ENCODE measurements at regions not wholly inside any gene's neighbourhood (a gene's known extent, or its start where the extent isn't known, plus 50 kb on each side); places are given as distances from the start of the nearest gene placed in this dataset.

- Mint-ChIP-seq H3K9me3 (peaks cover 16% of the 10 kb centered on the region), H3K4me1 (ENCODE audit: low read depth) (no peaks in the 10 kb centered on the region), H3K27ac (no peak overlapping the region), H3K27me3 (ENCODE audit: low read depth) (peaks cover 3% of the 10 kb centered on the region), H3K4me3 (no peak overlapping the region), H3K36me3 (ENCODE audit: low read depth) (peaks cover 3% of the 10 kb centered on the region)
- no peak for DNase-seq
- CTCF ChIA-PET: interaction anchor here (1.6 kb wide), 1 partner anchor 14 kb away, joined by 7 read pairs; no protein-coding TSS in a partner anchor
- intact Hi-C loops (cut with micrococcal nuclease): no loop called here
Observed at GRCh38 chr1:67514300-67514699, 84.1 kb upstream of the SERBP1 start.

GRCh38 chr1:67514786-67515185 is 84.6 kb upstream of the SERBP1 start:
- no peak for DNase-seq
- no peak overlapping the region for H3K27ac Mint-ChIP-seq
- CTCF ChIA-PET: interaction anchor here (1.6 kb wide), 1 partner anchor 14 kb away, joined by 7 read pairs; no protein-coding TSS in a partner anchor
- no peak overlapping the region for H3K4me3 Mint-ChIP-seq
- H3K4me1 Mint-ChIP-seq (ENCODE audit: low read depth): no peaks in the 10 kb centered on the region
- intact Hi-C loops (cut with micrococcal nuclease): no loop called here
- H3K27me3 Mint-ChIP-seq (ENCODE audit: low read depth): peaks cover 3% of the 10 kb centered on the region
- H3K9me3 Mint-ChIP-seq: peaks cover 15% of the 10 kb centered on the region
- peaks cover 3% of the 10 kb centered on the region for H3K36me3 Mint-ChIP-seq (ENCODE audit: low read depth)

- H3K4me1 Mint-ChIP-seq (ENCODE audit: low read depth): no peaks in the 10 kb centered on the region
- peaks cover 3% of the 10 kb centered on the region for H3K36me3 Mint-ChIP-seq (ENCODE audit: low read depth)
- no peak for DNase-seq
- peaks cover 3% of the 10 kb centered on the region for H3K27me3 Mint-ChIP-seq (ENCODE audit: low read depth)
- H3K9me3 Mint-ChIP-seq: peaks cover 15% of the 10 kb centered on the region
- CTCF ChIA-PET: interaction anchor here (1.6 kb wide), 1 partner anchor 15 kb away, joined by 7 read pairs; no protein-coding TSS in a partner anchor
- H3K27ac Mint-ChIP-seq: no peak overlapping the region
- H3K4me3 Mint-ChIP-seq: no peak overlapping the region
- intact Hi-C loops (cut with micrococcal nuclease): no loop called here
Observed at GRCh38 chr1:67515324-67516080, 85.3 kb upstream of the SERBP1 start.

DNA sequence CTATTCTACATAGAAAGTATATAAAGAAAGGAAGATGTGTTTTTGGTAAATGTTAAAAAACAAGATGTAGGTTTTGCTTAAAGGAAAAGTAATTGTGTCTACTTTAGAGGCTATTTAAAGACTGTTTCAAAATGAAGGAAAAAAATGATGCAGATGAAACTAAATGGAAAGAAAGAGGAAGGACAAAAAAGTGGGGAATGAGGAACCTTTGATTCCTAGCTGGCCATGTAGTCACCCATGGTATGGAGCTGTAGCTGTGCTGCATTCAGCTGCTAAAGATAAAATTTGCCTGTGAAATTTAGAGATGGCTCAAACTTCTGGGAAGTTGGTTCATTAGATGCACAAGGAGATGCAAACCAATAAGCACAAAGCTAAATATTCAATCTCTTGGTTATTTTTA is 86.8 kb upstream of the SERBP1 start:
- CTCF ChIA-PET: interaction anchor here (0.7 to 1.1 kb wide), 3 partner anchors 18 to 243 kb away, joined by 3 to 6 read pairs (median 3); no protein-coding TSS in a partner anchor
- Mint-ChIP-seq H3K27ac (no peak overlapping the region), H3K4me1 (ENCODE audit: low read depth) (no peaks in the 10 kb centered on the region), H3K27me3 (ENCODE audit: low read depth) (peaks cover 3% of the 10 kb centered on the region), H3K9me3 (peaks cover 15% of the 10 kb centered on the region), H3K4me3 (no peak overlapping the region), H3K36me3 (ENCODE audit: low read depth) (peaks cover 3% of the 10 kb centered on the region)
- intact Hi-C loops (cut with micrococcal nuclease): no loop called here
- DNase-seq: no peak

- intact Hi-C loops (cut with micrococcal nuclease): no loop called here
- CTCF ChIA-PET: interaction anchor here (1.5 kb wide), 1 partner anchor 13 kb away, joined by 5 read pairs; no protein-coding TSS in a partner anchor
- Mint-ChIP-seq H3K4me1 (ENCODE audit: low read depth) (no peaks in the 10 kb centered on the region), H3K4me3 (no peak overlapping the region), H3K27ac (no peak overlapping the region), H3K27me3 (ENCODE audit: low read depth) (peaks cover 3% of the 10 kb centered on the region), H3K36me3 (ENCODE audit: low read depth) (no peaks in the 10 kb centered on the region), H3K9me3 (peaks cover 4% of the 10 kb centered on the region)
- no peak for DNase-seq
Observed at GRCh38 chr1:67522001-67522441, 91.8 kb upstream of the SERBP1 start.

DNA sequence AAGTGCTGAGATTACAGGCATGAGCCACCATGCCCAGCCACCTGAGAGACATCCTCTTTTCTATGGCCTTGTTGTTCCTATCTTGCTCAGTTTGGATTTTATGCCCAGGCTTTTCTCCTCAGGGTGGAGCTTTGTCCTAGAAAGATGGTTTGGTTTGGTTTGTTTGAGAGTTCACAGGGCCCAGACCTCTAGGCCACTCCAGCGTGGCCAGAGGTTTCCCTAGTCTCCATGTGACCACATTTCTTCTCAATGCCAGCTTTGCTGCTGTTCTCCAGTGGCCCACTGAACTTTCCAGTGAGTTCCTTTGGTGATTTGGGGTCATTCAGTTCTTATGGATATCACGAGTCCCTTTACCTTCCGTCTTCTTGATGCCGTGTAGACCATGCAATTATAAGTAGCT is 92.6 kb upstream of the SERBP1 start:
- H3K27me3 Mint-ChIP-seq (ENCODE audit: low read depth): peaks cover 6% of the 10 kb centered on the region
- CTCF ChIA-PET: interaction anchor here (0.8 to 1.5 kb wide), 3 partner anchors 12 to 237 kb away, joined by 3 to 5 read pairs (median 5); no protein-coding TSS in a partner anchor
- peaks cover 4% of the 10 kb centered on the region for H3K9me3 Mint-ChIP-seq
- no peak overlapping the region for H3K4me3 Mint-ChIP-seq
- no peaks in the 10 kb centered on the region for H3K36me3 Mint-ChIP-seq (ENCODE audit: low read depth)
- no peak for DNase-seq
- no peaks in the 10 kb centered on the region for H3K4me1 Mint-ChIP-seq (ENCODE audit: low read depth)
- no peak overlapping the region for H3K27ac Mint-ChIP-seq
- intact Hi-C loops (cut with micrococcal nuclease): no loop called here

GRCh38 chr1:67524143-67525052 is 94.2 kb upstream of the SERBP1 start:
- peaks cover 6% of the 10 kb centered on the region for H3K27me3 Mint-ChIP-seq (ENCODE audit: low read depth)
- CTCF ChIA-PET: interaction anchor here (0.6 to 2.6 kb wide), 6 partner anchors 8 to 403 kb away, joined by 3 to 13 read pairs (median 4); no protein-coding TSS in a partner anchor
- intact Hi-C loops (cut with micrococcal nuclease): no loop called here

GRCh38 chr1:67525053-67525760 is 95.0 kb upstream of the SERBP1 start:
- intact Hi-C loops (cut with micrococcal nuclease): no loop called here
- no peak for DNase-seq
- CTCF ChIA-PET: interaction anchor here (0.6 to 2.6 kb wide), 6 partner anchors 25 to 402 kb away, joined by 3 to 13 read pairs (median 5); no protein-coding TSS in a partner anchor
- Mint-ChIP-seq H3K9me3 (no peaks in the 10 kb centered on the region), H3K36me3 (ENCODE audit: low read depth) (no peaks in the 10 kb centered on the region), H3K27me3 (ENCODE audit: low read depth) (peaks cover 6% of the 10 kb centered on the region), H3K4me3 (no peak overlapping the region), H3K4me1 (ENCODE audit: low read depth) (no peaks in the 10 kb centered on the region), H3K27ac (no peak overlapping the region)

More at GRCh38 chr1:67524143-67525052, 94.2 kb upstream of the SERBP1 start:
- H3K4me1 Mint-ChIP-seq (ENCODE audit: low read depth): no peaks in the 10 kb centered on the region
- H3K27ac Mint-ChIP-seq: no peak overlapping the region
- no peak for DNase-seq
- H3K9me3 Mint-ChIP-seq: no peaks in the 10 kb centered on the region
- H3K4me3 Mint-ChIP-seq: no peak overlapping the region
- no peaks in the 10 kb centered on the region for H3K36me3 Mint-ChIP-seq (ENCODE audit: low read depth)

DNA sequence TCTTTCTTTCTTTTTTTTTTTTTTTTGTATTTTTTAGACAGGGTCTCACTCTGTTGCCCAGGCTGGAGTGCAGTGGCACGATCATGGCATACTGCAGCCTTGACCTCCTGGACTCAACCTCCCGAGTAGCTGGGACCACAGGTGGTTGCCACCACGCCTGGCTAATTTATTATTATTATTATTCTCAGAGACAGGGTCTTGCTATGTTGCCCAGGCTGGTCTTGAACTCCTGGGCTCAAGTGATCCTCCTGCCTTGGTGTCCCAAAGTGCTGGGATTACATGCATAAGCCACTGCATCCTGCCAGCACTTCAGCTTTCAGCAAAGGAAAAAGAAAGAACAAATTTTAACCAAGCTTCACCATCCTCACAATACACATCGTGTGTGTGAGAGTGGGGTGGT is 97.9 kb upstream of the SERBP1 start:
- H3K9me3 Mint-ChIP-seq: peaks cover 6% of the 10 kb centered on the region
- DNase-seq: no peak
- no peaks in the 10 kb centered on the region for H3K36me3 Mint-ChIP-seq (ENCODE audit: low read depth)
- peaks cover 6% of the 10 kb centered on the region for H3K27me3 Mint-ChIP-seq (ENCODE audit: low read depth)
- CTCF ChIA-PET: interaction anchor here (1.4 kb wide), 1 partner anchor 232 kb away, joined by 5 read pairs; no protein-coding TSS in a partner anchor
- no peak overlapping the region for H3K4me3 Mint-ChIP-seq
- intact Hi-C loops (cut with micrococcal nuclease): no loop called here
- H3K27ac Mint-ChIP-seq: no peak overlapping the region
- H3K4me1 Mint-ChIP-seq (ENCODE audit: low read depth): no peaks in the 10 kb centered on the region

DNA sequence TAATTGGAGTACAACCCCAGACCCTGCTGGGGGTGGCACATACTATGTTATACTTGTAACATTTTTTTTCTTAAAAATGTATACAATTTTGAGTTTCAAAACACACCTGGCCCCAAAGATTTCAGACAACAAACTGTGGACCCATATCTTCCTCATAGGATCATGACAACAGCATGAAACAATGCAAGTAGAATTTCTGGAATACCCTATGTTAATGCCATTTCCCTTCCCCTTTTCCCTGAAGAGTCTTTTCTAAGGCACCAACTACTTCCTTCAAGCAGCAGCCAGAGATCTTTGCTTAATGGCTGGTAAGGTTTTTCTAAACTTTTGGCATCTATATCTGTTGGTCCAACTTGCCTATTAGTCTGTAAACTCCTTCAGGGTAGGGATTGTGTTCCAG is 99.9 kb upstream of the SERBP1 start:
- Mint-ChIP-seq H3K36me3 (ENCODE audit: low read depth) (no peaks in the 10 kb centered on the region), H3K9me3 (peaks cover 6% of the 10 kb centered on the region), H3K27me3 (ENCODE audit: low read depth) (peaks cover 7% of the 10 kb centered on the region), H3K27ac (no peak overlapping the region), H3K4me3 (no peak overlapping the region), H3K4me1 (ENCODE audit: low read depth) (no peaks in the 10 kb centered on the region)
- intact Hi-C loops (cut with micrococcal nuclease): no loop called here
- DNase-seq: no peak
- CTCF ChIA-PET: no interaction called here

- H3K36me3 Mint-ChIP-seq (ENCODE audit: low read depth): no peaks in the 10 kb centered on the region
- intact Hi-C loops (cut with micrococcal nuclease): no loop called here
- CTCF ChIA-PET: interaction anchor here (0.6 to 8.5 kb wide), 14 partner anchors 9 to 227 kb away, joined by 3 to 82 read pairs (median 4); no protein-coding TSS in a partner anchor
- peaks cover 4% of the 10 kb centered on the region for H3K27me3 Mint-ChIP-seq (ENCODE audit: low read depth)
- DNase-seq: peak; percentile 10
- H3K4me1 Mint-ChIP-seq (ENCODE audit: low read depth): no peaks in the 10 kb centered on the region
- no peak overlapping the region for H3K4me3 Mint-ChIP-seq
- H3K9me3 Mint-ChIP-seq: peaks cover 6% of the 10 kb centered on the region
- H3K27ac Mint-ChIP-seq: no peak overlapping the region
Observed at GRCh38 chr1:67532452-67533216, 102.4 kb upstream of the SERBP1 start.

Measured in activated naive CD4-positive, alpha-beta T cell treated with anti-CD3 and anti-CD28 coated beads for 36 hours (primary cell).